HG03060 (cell line): ENCODE measurements at regions not wholly inside any gene's neighbourhood (a gene's known extent, or its start where the extent isn't known, plus 50 kb on each side); places are given as distances from the start of the nearest gene placed in this dataset.

Experiments used
- ATAC-seq: cut with Tn5 transposase; IDR thresholded peaks from one replicate; pipeline ENCODE4 v1.9.1; 2021; ENCODE audit warnings: low read depth, moderate number of reproducible peaks; ENCODE audit not compliant: unreplicated experiment

GRCh38 chr2:236739663-236740062 lies 170.0 kb downstream of the ACKR3 start:
- ATAC-seq: no peak

DNA sequence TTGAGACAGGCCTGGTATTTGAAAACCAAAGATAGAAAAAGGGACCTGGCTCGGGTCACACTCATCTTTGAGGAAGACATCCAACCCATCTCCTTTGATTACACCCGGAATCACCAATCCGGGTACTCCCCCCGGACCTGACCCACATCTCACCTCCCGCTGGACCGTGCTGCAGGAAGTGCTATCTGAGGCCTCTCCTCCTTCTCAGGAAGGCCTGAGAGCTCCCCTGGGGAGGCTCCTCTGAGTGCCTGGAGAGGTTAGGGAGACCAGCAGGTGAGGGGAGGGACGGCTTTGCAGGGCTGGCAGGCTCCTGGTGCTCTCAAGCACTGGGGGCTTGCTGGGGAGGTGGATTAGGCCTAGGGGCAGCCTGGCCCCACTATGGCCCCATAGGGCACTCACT lies 170.9 kb downstream of the ACKR3 start:
- no peak for ATAC-seq

DNA sequence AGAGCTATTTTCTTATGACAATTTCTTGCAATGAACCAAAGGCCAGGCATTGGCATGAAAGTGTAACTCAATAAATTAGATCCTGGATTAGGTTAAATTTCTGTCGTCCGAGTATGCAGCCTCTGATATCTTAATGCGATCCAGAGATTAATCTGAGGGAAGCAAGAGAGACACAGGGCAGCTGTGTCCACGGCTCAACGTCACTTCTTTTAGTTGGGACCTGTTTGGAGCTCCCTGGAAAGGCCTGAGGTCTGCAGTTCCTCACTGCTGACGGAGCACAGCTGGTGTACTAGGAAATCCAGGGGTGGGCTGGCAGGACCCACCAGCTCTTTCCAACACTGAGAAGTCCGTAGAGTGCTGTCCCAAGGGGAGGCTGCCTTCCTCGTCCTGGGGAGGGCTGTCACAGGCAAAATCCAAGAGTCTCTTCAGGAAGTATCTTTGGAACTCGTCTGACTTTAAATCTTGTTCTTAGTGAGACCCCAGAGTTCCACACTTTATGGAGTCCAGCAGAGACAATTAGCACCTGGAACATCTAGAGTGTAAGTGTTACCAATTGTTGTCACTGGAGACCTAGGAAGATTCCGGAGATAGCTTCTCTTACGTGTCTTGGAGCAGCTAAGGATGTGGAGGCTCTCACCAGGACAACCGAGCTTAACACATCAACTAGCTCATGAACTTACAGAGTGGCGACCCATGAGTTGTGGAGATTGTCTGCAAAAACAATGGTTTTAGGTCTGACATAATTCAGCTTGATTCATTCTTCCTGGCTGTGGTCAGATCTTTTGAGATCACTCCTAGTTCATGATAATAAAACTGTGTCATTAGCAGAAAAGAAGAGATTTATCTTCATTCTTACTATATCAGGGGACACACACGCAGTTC lies 173.7 kb downstream of the ACKR3 start:
- no peak for ATAC-seq

DNA sequence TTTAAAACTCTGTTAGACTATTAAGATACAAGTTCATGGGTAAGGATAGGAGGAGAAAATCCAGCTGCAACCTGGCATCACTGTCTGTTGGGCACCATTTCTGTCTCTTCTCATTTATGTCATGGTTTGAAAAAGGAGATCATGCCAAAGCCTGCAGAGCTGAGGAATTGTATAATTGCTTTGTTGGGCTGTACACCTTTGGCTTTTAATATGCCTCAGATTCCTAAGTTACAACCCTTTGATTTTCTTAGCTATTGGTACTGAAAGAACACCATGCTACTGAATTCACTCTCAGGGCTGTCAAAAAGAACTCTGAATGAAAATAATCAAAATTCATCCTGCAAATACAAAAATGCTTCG lies 174.3 kb downstream of the ACKR3 start:
- ATAC-seq: no peak

- no peak for ATAC-seq
Measured at GRCh38 chr2:236744281-236744705, 174.7 kb downstream of the ACKR3 start.

- no peak for ATAC-seq
Measured at GRCh38 chr2:236744716-236745115, 175.1 kb downstream of the ACKR3 start.

- no peak for ATAC-seq
Measured at GRCh38 chr2:236745420-236746210, 176.0 kb downstream of the ACKR3 start.

DNA sequence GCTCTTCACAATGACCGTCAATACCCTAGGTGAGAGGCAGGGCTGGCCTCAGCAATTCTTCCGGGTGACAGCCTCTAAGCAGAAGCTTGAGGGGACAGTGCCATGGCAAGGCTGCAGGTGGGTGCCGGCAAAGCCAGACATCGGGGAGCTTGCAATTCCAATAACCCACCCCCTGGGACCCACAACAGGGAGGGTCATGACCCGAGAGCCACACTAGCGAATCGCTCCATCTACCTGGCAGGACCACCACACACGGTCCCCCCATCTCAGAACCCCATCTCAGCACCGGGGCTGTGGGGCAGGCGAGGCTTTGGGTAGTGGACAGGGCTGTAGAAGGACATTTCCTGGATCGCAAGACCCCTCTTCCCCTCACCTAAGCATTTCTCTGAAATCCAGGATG lies 177.2 kb downstream of the ACKR3 start:
- ATAC-seq: no peak

DNA sequence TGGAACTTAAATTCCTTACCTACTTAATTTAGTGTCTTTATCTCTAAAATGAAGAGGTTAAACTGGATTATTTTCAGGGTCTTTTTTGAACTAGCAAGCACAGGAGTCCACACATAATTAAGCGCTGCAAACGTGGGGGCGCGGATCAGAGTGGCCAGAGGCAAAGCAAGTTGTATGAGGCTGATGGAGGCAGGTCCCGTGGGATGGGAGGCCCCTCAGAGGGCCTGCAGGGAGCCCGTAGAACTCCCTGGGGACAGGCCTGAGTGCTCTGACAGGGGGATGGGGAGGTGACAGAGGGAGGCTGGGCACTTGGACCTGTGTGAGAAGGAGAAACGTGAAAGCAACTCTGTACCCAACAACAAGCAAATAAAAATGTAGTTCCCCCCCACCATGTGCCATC lies 177.8 kb downstream of the ACKR3 start:
- ATAC-seq: no peak

DNA sequence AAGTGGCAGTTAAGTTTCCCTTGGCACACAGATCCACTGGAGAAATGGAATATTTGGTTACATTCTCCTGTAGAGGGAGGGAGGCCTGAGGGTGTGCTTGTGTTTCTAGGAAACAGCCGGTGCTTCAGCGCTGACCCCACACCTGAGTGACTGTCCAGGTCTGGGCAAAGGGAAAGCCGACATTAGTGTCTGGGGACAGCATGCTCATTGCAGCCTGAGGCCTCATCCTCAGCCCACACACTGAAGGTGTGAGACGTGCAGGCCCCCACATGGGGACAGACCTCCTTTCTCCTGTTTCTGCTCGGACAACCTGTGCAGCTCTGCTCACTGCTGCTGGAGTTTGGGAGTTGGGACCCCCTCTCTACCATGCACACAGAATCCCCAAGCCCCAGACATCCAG lies 178.3 kb downstream of the ACKR3 start:
- no peak for ATAC-seq

GRCh38 chr2:236748385-236748784 lies 178.8 kb downstream of the ACKR3 start:
- ATAC-seq: no peak

GRCh38 chr2:236748801-236749200 lies 179.2 kb downstream of the ACKR3 start:
- ATAC-seq: no peak

DNA sequence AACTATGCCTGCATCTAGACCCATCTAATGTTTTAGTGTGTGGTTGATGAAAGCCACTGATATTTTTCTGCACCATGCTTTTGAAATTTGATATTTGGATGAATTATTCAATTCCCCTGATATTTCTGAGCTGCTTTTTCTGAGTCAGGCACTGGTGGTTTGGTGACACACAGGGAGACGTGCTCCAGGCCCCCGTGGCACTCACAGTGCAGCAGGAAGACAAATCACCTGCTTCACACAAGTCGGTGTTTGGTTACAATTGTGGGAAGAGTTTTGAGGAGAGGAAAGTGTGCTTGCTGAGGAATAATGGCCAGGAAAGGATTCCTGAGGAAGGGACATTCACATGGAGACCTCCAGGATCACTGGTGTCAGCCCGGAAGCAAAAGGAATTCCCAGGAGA lies 179.7 kb downstream of the ACKR3 start:
- no peak for ATAC-seq

DNA sequence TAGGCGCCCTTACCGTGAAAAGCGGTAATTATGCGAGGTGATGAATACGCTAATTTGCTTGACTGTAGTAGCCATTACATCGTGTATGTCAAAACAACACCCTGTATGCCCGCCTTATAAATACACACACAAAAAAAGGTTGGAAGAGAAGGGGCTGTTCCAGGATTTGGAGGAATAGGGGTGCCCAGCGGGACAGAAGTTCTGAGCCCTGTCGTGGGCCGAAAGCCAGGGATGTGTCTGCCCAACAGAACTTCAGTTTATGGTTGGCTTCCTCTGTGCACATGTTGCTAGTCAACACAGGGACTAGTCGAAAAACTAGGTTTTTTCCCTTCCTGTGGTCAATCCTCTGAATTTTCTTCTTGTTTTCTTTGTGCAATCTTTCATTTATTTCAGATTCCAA lies 182.5 kb downstream of the ACKR3 start:
- ATAC-seq: no peak

DNA sequence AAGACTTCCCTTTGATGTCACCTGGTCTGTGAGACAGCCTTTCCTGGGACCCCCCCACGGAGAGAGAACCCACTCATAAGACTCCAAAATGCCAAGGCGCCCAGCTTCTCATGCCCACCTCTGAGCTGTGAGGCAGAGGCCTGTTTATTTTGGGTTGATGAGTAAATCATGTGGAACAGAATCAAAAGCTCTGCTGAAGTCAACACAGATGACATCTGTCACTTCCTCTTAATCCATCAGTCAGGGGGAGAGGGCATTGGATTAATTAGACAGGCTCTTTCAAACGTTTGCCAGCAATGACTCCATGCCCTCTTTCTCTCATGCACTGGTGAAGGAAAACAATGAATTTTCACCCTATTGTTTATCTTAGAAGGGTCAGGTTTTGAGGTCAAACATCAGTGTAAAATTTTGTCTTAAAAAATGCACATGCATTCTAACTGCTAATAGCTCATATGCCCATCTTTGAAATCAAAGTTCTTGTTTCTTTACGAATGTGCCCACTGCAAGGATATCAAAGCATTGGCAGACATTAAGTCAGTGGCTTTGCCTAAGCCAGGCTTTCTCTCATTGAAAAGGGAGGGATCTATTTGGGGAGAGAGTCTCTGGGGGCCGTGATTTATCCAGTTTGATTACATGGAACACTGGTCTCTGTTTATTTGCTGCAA lies 184.1 kb downstream of the ACKR3 start:
- ATAC-seq: no peak

DNA sequence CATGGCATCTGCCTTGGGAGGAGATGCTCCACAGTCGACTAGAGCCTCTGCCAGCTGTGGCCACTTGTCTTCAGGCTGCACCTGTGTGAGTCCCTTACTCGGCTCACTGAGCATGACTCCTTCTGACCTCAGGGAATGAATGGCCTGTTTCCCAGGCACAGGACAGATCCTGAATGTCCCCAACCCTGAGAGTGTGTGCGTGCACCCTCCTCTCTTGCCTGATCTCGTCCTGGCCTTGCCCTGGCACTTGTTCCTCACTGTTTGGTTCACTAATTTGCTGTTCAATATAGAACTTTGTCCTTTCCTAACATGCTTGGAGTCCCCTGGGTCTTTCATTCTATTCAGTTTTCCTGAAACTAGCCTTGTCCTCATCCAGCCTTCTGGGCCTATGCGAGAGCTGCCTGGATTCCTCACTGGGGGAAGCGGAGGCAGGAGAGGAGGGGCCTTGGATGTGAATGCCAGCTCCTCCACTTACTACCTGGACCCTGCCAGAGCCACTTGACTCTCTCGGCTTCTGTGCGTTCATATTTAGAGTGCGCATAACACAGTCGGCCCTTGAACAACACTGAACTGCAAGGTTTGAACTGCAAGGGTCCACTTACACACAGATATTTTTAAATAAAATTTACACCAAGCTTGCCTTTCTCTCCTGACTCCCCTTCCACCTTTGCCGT lies 184.8 kb downstream of the ACKR3 start:
- no peak for ATAC-seq

DNA sequence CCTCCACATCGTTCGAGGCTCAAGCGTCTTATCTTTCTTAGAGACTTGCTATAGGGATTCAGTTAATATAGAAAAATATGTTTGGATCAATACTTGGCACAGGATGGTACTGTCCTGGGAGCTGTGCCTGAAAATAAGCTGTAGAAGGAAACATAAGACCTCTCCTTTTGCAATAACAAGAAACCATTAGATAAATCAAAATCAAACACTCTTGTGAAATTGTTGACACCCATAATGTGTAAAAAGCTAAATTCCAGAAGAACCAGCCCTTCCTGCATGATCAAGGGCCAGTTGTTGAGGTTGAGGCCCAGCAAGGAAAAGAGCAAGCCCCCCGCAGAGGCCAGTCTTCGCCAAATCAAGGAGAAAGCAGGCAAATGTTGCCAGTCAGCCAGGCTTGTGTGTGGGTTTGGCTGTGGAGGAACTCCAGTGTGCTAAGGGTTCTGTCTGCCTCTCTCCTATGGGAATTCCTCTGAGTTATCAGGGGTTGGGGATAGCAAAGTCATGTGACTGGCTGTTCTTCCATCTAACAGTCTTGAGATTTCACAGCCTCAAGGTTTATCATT lies 185.7 kb downstream of the ACKR3 start:
- ATAC-seq: no peak

GRCh38 chr2:236758406-236758805 lies 188.8 kb downstream of the ACKR3 start:
- no peak for ATAC-seq

DNA sequence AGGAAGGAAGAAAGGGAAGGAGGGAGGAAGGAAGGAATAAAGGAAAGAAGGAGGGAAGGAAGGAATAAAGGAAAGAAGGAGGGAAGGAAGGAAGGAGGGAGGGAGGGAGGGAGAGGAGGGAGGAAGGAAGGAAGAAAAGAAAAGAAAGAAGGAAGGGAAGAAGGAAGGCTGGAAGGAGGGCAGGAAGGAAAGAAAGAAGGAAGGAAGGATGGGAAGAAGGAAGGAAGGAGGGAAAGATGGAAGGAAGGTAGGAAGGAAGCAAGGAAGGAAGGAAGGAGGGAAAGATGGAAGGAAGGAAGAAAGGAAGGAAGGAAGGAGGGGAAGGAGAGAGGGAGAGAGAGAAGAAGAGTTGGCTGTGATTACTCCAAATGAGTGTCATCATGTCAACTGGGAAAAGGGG lies 190.6 kb downstream of the ACKR3 start:
- no peak for ATAC-seq

- no peak for ATAC-seq
Measured at GRCh38 chr2:236761358-236761757, 191.7 kb downstream of the ACKR3 start.
